Esophagus muscularis mucosa (tissue), 4 donors: ENCODE measurements at regions not wholly inside any gene's neighbourhood (a gene's known extent, or its start where the extent isn't known, plus 50 kb on each side); places are given as distances from the start of the nearest gene placed in this dataset.

Experiments used
- DNase-seq: peaks from one replicate; pipeline ENCODE4 v3.0.0-alpha.2; 2017; ENCODE audit errors: extremely low spot score
- H3K27ac ChIP-seq, 4 donors: fragments of 200-600 bp; sonication (generic); replicated peaks in 1 of 4; 1 replicate in 3 of 4; 2 replicates in 1 of 4; pipeline ENCODE4 v1.5.1; 2016 to 2019; ENCODE audit warnings: mild to moderate bottlenecking in 1 of 4
- H3K27me3 ChIP-seq, 4 donors: fragments of 200-600 bp; sonication (generic); one replicate each; pipeline versions ENCODE4 v1.5.1 to v1.6.0; 2016 to 2019
- H3K36me3 ChIP-seq, 4 donors: fragments of 200-600 bp; sonication (generic); one replicate each; pipeline ENCODE4 v1.5.1; 2016 to 2019
- H3K4me1 ChIP-seq, 4 donors: fragments of 200-600 bp; sonication (generic); one replicate each; pipeline ENCODE4 v1.5.1; 2016 to 2019
- H3K4me3 ChIP-seq, 4 donors: fragments of 200-600 bp; sonication (generic); 1 replicate in 2 of 4; 2 replicates in 2 of 4; pipeline ENCODE4 v1.5.1; 2016 to 2019; ENCODE audit warnings: mild to moderate bottlenecking in 4 of 4, moderate library complexity in 1 of 4
- H3K9me3 ChIP-seq, 4 donors: fragments of 200-600 bp; sonication (generic); 1 replicate in 3 of 4; 2 replicates in 1 of 4; pipeline ENCODE4 v1.5.1; 2016 to 2019
- EP300 ChIP-seq: sonication (generic); formaldehyde crosslinking; IDR thresholded peaks from one replicate; pipeline ENCODE4 v1.6.1; 2017; ENCODE audit warnings: antibody characterized with exemption
- POLR2A ChIP-seq: fragments of 450-650 bp; IDR thresholded peaks from one replicate; pipeline ENCODE4 v1.6.1; 2017; ENCODE audit warnings: antibody characterized with exemption, moderate library complexity, mild to moderate bottlenecking, low read depth
- POLR2AphosphoS5 ChIP-seq, 2 donors: sonication (generic); formaldehyde crosslinking; IDR thresholded peaks; one replicate each; pipeline ENCODE4 v1.6.1; 2017; ENCODE audit warnings: antibody characterized with exemption in 2 of 2
- WGBS: methylation state at CpG from one replicate; pipeline ENCODE4 v1.1.5; 2018; 5-methylcytosine and 5-hydroxymethylcytosine counted together
- intact Hi-C: fragments of 100-400 bp; cut with DNase I; formaldehyde crosslinking; loops from one replicate; pipeline ENCODE4 v1.15.1; 2023
- TF ChIP-seq, protein P1 (sequence below), 3 experiments: fragments of 200-600 bp in 2 of 3; fragments of 450-650 bp in 1 of 3; sonication (generic) in 2 of 3; IDR thresholded peaks; one replicate each; pipeline ENCODE4 v1.5.1; 2017 to 2019; ENCODE audit warnings: antibody characterized with exemption in 3 of 3, mild to moderate bottlenecking in 2 of 3, moderate library complexity in 1 of 3

DNA sequence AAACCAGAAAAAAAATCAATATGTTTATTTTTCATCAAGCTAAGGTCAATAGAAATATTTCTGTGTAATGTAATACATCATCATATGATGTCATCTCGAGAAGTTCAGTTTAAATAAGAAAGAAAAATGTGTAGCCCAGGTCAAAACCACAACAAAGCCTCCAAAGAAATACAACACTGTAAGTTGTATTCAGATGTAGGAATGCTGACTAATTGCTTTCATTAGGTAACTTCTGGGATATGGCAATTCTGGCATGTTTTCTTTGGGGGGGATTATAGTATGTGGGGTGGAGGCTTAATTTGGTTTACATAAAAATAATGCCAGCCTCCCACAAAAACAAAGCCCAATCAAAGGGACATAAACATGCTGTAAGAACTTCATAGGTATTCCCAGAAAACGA lies 881.8 kb upstream of the CITED2 start:
- Histone ChIP-seq H3K27ac (no peak overlapping the region), H3K27me3 (no peaks in the 10 kb centered on the region), H3K9me3 (no peaks in the 10 kb centered on the region), H3K4me3 (no peak overlapping the region), H3K4me1 (no peaks in the 10 kb centered on the region), H3K36me3 (no peaks in the 10 kb centered on the region)
- TF ChIP-seq POLR2A, result no peak
- no peak for TF ChIP-seq EP300
- no peak for TF ChIP-seq POLR2AphosphoS5 (IDR thresholded peaks at IDR 0.05)
- 99% methylated on average over 2 of the region's 2 CpGs for whole genome bisulfite sequencing
- intact Hi-C loops, result no loop called here
- no peak for DNase-seq

DNA sequence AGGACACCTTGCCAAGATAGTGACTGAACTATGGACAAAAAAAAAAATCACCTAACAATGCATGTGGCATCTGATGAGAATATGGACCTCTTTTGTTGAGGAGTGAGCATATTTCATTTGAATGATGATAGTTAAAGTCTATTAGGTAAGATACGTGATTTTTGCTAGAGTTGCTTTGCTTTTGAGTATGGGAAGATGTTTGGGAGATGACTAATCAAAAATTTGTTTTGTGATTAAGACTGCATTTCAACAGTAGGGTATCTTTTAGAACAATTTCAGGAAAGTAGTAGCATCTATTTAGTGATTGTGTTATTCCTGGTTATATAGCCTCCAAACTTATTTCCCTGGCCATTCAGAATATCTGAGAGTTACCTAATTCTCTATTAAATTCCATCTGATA lies 878.6 kb upstream of the CITED2 start:
- WGBS, result 84% methylated on average over 1 of the region's 1 CpG
- TF ChIP-seq, protein P1, sequence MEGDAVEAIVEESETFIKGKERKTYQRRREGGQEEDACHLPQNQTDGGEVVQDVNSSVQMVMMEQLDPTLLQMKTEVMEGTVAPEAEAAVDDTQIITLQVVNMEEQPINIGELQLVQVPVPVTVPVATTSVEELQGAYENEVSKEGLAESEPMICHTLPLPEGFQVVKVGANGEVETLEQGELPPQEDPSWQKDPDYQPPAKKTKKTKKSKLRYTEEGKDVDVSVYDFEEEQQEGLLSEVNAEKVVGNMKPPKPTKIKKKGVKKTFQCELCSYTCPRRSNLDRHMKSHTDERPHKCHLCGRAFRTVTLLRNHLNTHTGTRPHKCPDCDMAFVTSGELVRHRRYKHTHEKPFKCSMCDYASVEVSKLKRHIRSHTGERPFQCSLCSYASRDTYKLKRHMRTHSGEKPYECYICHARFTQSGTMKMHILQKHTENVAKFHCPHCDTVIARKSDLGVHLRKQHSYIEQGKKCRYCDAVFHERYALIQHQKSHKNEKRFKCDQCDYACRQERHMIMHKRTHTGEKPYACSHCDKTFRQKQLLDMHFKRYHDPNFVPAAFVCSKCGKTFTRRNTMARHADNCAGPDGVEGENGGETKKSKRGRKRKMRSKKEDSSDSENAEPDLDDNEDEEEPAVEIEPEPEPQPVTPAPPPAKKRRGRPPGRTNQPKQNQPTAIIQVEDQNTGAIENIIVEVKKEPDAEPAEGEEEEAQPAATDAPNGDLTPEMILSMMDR (IDR thresholded peaks at IDR 0.05), result no peak
- TF ChIP-seq EP300 (no peak), POLR2A (no peak), POLR2AphosphoS5 (IDR thresholded peaks at IDR 0.05) (no peak)

DNA sequence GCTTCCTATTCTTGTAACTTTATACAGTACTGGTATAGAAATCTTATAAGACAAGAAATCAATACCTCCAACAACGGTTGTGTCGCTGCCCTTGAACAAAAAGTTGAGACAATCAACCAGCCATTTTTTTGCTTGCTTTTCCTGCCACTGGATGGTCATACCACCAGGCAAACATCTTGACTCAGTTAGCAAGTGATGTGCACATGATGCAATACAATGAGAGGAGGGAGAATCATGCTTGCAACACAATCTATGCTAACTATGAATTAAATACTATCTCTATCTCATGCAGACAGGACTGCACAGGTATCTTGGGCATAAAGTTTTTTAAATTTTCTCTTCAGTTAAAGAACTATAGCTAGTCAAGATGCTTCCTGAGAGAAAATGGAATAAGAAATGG lies 877.7 kb upstream of the CITED2 start:
- Histone ChIP-seq H3K4me3 (no peak overlapping the region), H3K9me3 (no peaks in the 10 kb centered on the region), H3K4me1 (no peaks in the 10 kb centered on the region), H3K36me3 (no peaks in the 10 kb centered on the region), H3K27ac (no peak overlapping the region), H3K27me3 (no peaks in the 10 kb centered on the region)
- WGBS, result 72% methylated on average over 2 of the region's 2 CpGs
- intact Hi-C loops, result no loop called here
- DNase-seq, result no peak
- TF ChIP-seq POLR2A (no peak), POLR2AphosphoS5 (IDR thresholded peaks at IDR 0.05) (no peak), EP300 (no peak)
- TF ChIP-seq, protein P1 (IDR thresholded peaks at IDR 0.05), result no peak

More for the DNA sequence above, 878.6 kb upstream of the CITED2 start:
- H3K36me3 ChIP-seq, result no peaks in the 10 kb centered on the region
- no peak overlapping the region for H3K27ac ChIP-seq
- H3K27me3 ChIP-seq, result no peaks in the 10 kb centered on the region
- intact Hi-C loops, result no loop called here
- H3K4me1 ChIP-seq, result no peaks in the 10 kb centered on the region
- no peaks in the 10 kb centered on the region for H3K9me3 ChIP-seq
- H3K4me3 ChIP-seq, result no peak overlapping the region
- no peak for DNase-seq

DNA sequence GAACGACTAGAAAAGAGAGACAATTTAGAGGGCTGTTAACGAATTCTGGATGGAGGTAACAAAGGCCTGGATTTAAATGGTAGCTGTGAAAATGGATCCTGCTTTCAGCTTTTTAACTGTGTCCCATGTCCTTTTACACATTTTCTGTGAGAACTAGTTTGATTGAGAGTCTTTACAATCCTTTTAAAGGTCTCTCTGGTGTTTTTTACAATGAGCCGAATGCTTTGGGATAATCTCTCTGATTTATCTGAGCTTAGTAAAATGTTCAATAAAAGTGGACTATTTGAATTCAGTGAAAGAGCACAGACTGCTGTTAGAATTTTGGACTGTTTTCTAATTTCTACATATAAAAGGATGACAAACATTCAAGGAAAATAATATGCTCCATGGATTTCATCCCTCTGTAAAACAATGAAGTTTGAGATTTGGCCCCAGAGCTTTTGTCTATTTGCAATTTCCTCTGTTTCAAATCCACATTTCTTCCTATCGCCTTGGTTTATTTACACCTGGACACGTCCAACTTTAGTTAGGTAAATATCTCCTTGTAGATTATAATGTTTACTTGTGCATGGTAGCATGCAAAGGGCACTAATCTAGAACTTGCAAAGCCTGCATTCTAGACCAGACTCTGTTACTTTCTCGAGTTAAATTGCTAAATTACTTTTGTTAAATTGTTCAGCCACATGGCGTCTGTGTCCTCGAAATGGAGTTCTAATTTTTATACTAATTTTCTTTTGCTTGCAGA lies 871.0 kb upstream of the CITED2 start:
- WGBS, result 94% methylated on average over 8 of the region's 8 CpGs
- Histone ChIP-seq H3K4me3 (no peak overlapping the region), H3K9me3 (no peaks in the 10 kb centered on the region), H3K27me3 (no peaks in the 10 kb centered on the region), H3K4me1 (no peaks in the 10 kb centered on the region), H3K36me3 (no peaks in the 10 kb centered on the region), H3K27ac (no peak overlapping the region)
- TF ChIP-seq EP300 (no peak), POLR2A (no peak), POLR2AphosphoS5 (IDR thresholded peaks at IDR 0.05) (no peak)
- TF ChIP-seq, protein P1 (IDR thresholded peaks at IDR 0.05), result no peak
- no peak for DNase-seq
- intact Hi-C loops, result no loop called here

DNA sequence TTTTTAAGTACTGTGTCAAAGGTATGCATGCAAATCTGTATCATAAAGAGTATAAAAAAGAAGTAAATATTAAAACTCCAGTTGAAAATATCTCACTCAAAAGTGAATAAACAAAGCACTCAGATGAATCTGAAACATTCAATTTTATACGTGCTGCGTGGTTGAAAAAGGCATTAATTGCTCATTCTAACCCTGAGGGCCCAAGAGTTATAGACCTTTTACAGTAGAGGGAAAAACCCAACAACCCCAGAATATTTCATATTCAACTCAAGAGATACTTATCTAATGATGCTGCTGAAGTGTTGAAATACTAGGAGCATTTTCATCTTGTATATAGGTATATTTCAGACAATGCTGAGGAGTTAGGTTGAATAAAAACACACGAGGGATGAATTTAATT lies 862.8 kb upstream of the CITED2 start:
- Histone ChIP-seq H3K4me1 (peaks cover 0 to 18% (median 0%) of the 10 kb centered on the region in 4 donors), H3K4me3 (no peak overlapping the region), H3K27me3 (no peaks in the 10 kb centered on the region), H3K27ac (no peak overlapping the region), H3K9me3 (peaks cover 0 to 5% (median 1%) of the 10 kb centered on the region in 4 donors), H3K36me3 (no peaks in the 10 kb centered on the region)
- TF ChIP-seq EP300 (no peak), POLR2AphosphoS5 (IDR thresholded peaks at IDR 0.05) (no peak), POLR2A (no peak)
- TF ChIP-seq, protein P1 (IDR thresholded peaks at IDR 0.05), result no peak
- no peak for DNase-seq
- intact Hi-C loops, result no loop called here
- WGBS, result 77% methylated on average over 3 of the region's 3 CpGs
